ENCODE measurements at regions not wholly inside any gene's neighbourhood (a gene's known extent, or its start where the extent isn't known, plus 50 kb on each side); places are given as distances from the start of the nearest gene placed in this dataset.

- TF ChIP-seq CTCF (IDR thresholded peaks at IDR 0.05; ENCODE audit: low read length) (no peak), EZH2 (IDR thresholded peaks at IDR 0.05; ENCODE audit: borderline replicate concordance, low read length) (no peak)
Observed at GRCh38 chr12:105783983-105784947, 354.5 kb downstream of the NUAK1 start.

Data from OCI-LY1 (cell line).